ENCODE measurements at regions not wholly inside any gene's neighbourhood (a gene's known extent, or its start where the extent isn't known, plus 50 kb on each side); places are given as distances from the start of the nearest gene placed in this dataset.

- WGBS, 2 donors: 7 to 21% methylated on average over 2 of the region's 2 CpGs
- TF ChIP-seq POLR2A (IDR thresholded peaks at IDR 0.05) (no peak), CTCF (IDR thresholded peaks at IDR 0.05) (no peak)
Measured at GRCh38 chr9:3124001-3124400, 280.1 kb upstream of the PUM3 start.

DNA sequence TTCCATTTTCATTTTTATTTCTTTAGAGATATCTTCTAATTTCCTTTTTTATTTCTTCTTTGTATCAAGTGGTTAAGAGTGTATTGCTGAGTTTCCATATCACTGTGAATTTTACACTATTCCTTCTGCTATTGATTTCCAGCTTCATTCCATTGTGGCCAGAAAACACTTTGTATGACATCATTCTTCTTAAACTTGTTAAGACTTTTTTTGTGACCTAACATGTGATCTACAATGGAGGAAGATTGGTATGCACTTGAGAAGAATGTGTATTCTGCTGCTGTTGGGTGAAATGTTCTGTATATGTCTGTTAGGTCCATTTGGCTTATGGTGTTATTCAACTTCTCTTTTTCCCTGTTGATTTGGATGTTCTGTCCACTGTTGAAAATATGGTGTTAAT is 274.2 kb upstream of the PUM3 start:
- DNase-seq (ENCODE audit: low spot score in 2 of 2): no peak
- H3K4me3 ChIP-seq (ENCODE audit: low read depth, poor library complexity, severe bottlenecking): no peak overlapping the region
- intact Hi-C loops (cut with DNase I; ENCODE audit: low total_unique reads): no loop called here
- TF ChIP-seq POLR2A (IDR thresholded peaks at IDR 0.05) (no peak), CTCF (IDR thresholded peaks at IDR 0.05) (no peak)

More at GRCh38 chr9:3124001-3124400, 280.1 kb upstream of the PUM3 start:
- DNase-seq (ENCODE audit: low spot score in 2 of 2): no peak
- intact Hi-C loops (cut with DNase I; ENCODE audit: low total_unique reads): no loop called here
- H3K4me3 ChIP-seq (ENCODE audit: low read depth, poor library complexity, severe bottlenecking): no peak overlapping the region

GRCh38 chr9:3099646-3100045 is 255.8 kb upstream of the PUM3 start:
- H3K4me3 ChIP-seq (ENCODE audit: low read depth, poor library complexity, severe bottlenecking): no peak overlapping the region
- intact Hi-C loops (cut with DNase I; ENCODE audit: low total_unique reads): no loop called here
- DNase-seq (ENCODE audit: low spot score in 2 of 2): no peak
- TF ChIP-seq CTCF (IDR thresholded peaks at IDR 0.05): no peak
- no peak for TF ChIP-seq POLR2A (IDR thresholded peaks at IDR 0.05)

GRCh38 chr9:3088219-3088618 is 244.3 kb upstream of the PUM3 start:
- TF ChIP-seq POLR2A (IDR thresholded peaks at IDR 0.05) (no peak), CTCF (IDR thresholded peaks at IDR 0.05) (no peak)
- intact Hi-C loops (cut with DNase I; ENCODE audit: low total_unique reads): no loop called here
- H3K4me3 ChIP-seq (ENCODE audit: low read depth, poor library complexity, severe bottlenecking): no peak overlapping the region
- no peak for DNase-seq (ENCODE audit: low spot score in 2 of 2)
- 84% methylated on average over 8 of the region's 8 CpGs for WGBS, 2 donors

DNA sequence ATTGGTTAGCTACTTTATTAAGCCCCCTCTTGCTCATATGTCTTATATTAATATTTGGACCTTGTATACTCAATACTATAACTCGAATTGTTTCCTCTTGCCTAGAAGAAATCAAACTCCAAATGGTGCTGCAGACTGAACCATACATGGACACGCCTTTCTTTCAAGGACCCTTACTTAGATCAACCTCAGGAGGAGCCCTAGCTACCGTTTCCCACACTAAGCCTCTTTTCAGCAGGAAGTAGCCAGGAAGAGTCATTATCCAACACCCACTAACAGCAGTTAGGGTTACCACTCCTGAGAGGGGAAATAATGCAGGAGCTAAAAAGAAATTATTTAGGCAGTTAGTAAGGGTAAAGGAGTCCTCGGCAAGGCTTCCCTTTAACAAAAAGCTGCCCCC is 243.8 kb upstream of the PUM3 start:
- no peak overlapping the region for H3K4me3 ChIP-seq (ENCODE audit: low read depth, poor library complexity, severe bottlenecking)
- no peak for TF ChIP-seq POLR2A (IDR thresholded peaks at IDR 0.05)
- WGBS, 2 donors: 63 to 72% methylated on average over 4 of the region's 4 CpGs
- intact Hi-C loops (cut with DNase I; ENCODE audit: low total_unique reads): no loop called here
- DNase-seq (ENCODE audit: low spot score in 2 of 2): no peak

- 80 to 86% methylated on average over 3 of the region's 3 CpGs for WGBS, 2 donors
- intact Hi-C loops (cut with DNase I; ENCODE audit: low total_unique reads): no loop called here
- no peak overlapping the region for H3K4me3 ChIP-seq (ENCODE audit: low read depth, poor library complexity, severe bottlenecking)
- no peak for DNase-seq (ENCODE audit: low spot score in 2 of 2)
- no peak for TF ChIP-seq POLR2A (IDR thresholded peaks at IDR 0.05)
Measured at GRCh38 chr9:3080951-3081350, 237.1 kb upstream of the PUM3 start.

DNA sequence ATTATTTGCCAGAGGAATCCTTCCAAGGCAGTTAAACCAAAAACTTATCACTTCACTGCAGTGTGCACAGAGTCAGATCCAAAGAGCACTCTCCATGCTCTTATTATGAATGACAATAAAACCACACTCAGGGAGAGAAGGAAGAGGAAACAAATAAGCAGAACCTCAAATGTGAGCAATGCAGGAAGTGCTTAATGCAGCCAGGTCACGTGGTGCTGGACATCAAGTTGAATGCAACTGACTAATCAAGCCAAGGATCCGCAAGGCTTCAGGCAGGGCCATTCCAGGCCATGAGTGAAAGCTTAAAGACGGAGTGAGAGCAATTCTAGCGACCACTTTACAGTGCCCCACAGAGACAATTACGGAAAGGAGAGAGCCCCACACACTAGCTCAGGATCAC is 230.4 kb upstream of the PUM3 start:
- WGBS, 2 donors: 77 to 80% methylated on average over 5 of the region's 5 CpGs
- no peak for DNase-seq (ENCODE audit: low spot score in 2 of 2)
- no peak for TF ChIP-seq CTCF (IDR thresholded peaks at IDR 0.05)
- intact Hi-C loops (cut with DNase I; ENCODE audit: low total_unique reads): no loop called here
- H3K4me3 ChIP-seq (ENCODE audit: low read depth, poor library complexity, severe bottlenecking): no peak overlapping the region

Measured in lower leg skin (tissue), 4 donors.